ENCODE measurements at regions not wholly inside any gene's neighbourhood (a gene's known extent, or its start where the extent isn't known, plus 50 kb on each side); places are given as distances from the start of the nearest gene placed in this dataset.

- TF ChIP-seq CTCF (IDR thresholded peaks at IDR 0.05; ENCODE audit: low read depth, low read length, poor library complexity, severe bottlenecking), result no peak
- TF ChIP-seq EZH2phosphoT487 (IDR thresholded peaks at IDR 0.05; ENCODE audit: borderline replicate concordance, low read length), result no peak
These were observed 261.9 kb upstream of the CNR1 start for GRCh38 chr6:88428068-88428467.

Measured in DOHH2 (cell line).